NCI-H2196 (cell line): ENCODE measurements at regions not wholly inside any gene's neighbourhood (a gene's known extent, or its start where the extent isn't known, plus 50 kb on each side); places are given as distances from the start of the nearest gene placed in this dataset.
"Not testable (repeated sequence)": the region's sequence is repeated elsewhere in the genome, so short reads cannot be mapped to it uniquely, and the experiment has no call there.

Experiments used
- DNase-seq: peaks from one replicate; lab custom pipeline; 2025; ENCODE audit not compliant: unreplicated experiment; lab: John Stamatoyannopoulos, UW

GRCh38 chr1:25171013-25171412, 61.3 kb downstream of the SYF2 start:
- DNase-seq, result not testable (repeated sequence)

GRCh38 chr1:25170439-25170838, 61.9 kb downstream of the SYF2 start:
- no peak for DNase-seq

- DNase-seq, result no peak
These were observed 62.7 kb downstream of the SYF2 start for GRCh38 chr1:25169610-25170009.

GRCh38 chr1:25169168-25169567, 63.1 kb downstream of the SYF2 start:
- DNase-seq, result no peak

- no peak for DNase-seq
These were observed 63.9 kb downstream of the SYF2 start for GRCh38 chr1:25168193-25169071.

GRCh38 chr1:25167269-25168192, 64.8 kb downstream of the SYF2 start:
- no peak for DNase-seq

- no peak for DNase-seq
These were observed 65.5 kb downstream of the SYF2 start for GRCh38 chr1:25166847-25167246.

GRCh38 chr1:25163986-25164385, 68.3 kb downstream of the SYF2 start:
- no peak for DNase-seq

- DNase-seq, result no peak
These were observed 70.3 kb downstream of the SYF2 start for GRCh38 chr1:25161981-25162380.

- no peak for DNase-seq
These were observed 74.5 kb downstream of the SYF2 start for GRCh38 chr1:25157846-25158245.

- no peak for DNase-seq
These were observed 81.3 kb downstream of the SYF2 start for GRCh38 chr1:25150985-25151495.

- no peak for DNase-seq
These were observed 83.5 kb downstream of the SYF2 start for GRCh38 chr1:25148673-25149300.

GRCh38 chr1:25146451-25146855, 85.8 kb downstream of the SYF2 start:
- DNase-seq, result no peak

- no peak for DNase-seq
These were observed 86.4 kb downstream of the SYF2 start for GRCh38 chr1:25145775-25146393.

- DNase-seq, result no peak
These were observed 92.1 kb downstream of the SYF2 start for GRCh38 chr1:25140073-25140797.

- DNase-seq, result no peak
These were observed 94.5 kb downstream of the SYF2 start for GRCh38 chr1:25137521-25138395.

- no peak for DNase-seq
These were observed 95.2 kb downstream of the SYF2 start for GRCh38 chr1:25137106-25137505.

- DNase-seq, result no peak
These were observed 96.4 kb downstream of the SYF2 start for GRCh38 chr1:25135909-25136308.

GRCh38 chr1:25134801-25135461, 97.4 kb downstream of the SYF2 start:
- DNase-seq, result no peak
